Neural progenitor cell (in vitro differentiated cells): ENCODE measurements at regions not wholly inside any gene's neighbourhood (a gene's known extent, or its start where the extent isn't known, plus 50 kb on each side); places are given as distances from the start of the nearest gene placed in this dataset.

Experiments
- DNase-seq: peaks from one replicate; pipeline ENCODE4 v3.0.0-alpha.2; 2016; ENCODE audit warnings: low spot score
- H2AFZ ChIP-seq: fragments of 200-600 bp; sonication (generic); replicated peaks from 2 replicates; pipeline ENCODE4 v1.6.1; 2016; ENCODE audit warnings: antibody characterized with exemption
- H3F3A ChIP-seq: fragments of 200-600 bp; sonication (generic); 2 replicates; pipeline ENCODE4 v1.6.1; 2016; ENCODE audit warnings: antibody characterized with exemption, low read depth
- H3K27ac ChIP-seq: fragments of 200-600 bp; sonication (generic); 2 replicates; pipeline ENCODE4 v1.5.1; 2016; ENCODE audit warnings: mild to moderate bottlenecking
- H3K27me3 ChIP-seq: fragments of 200-600 bp; sonication (generic); 2 replicates; pipeline ENCODE4 v1.6.1; 2016; ENCODE audit warnings: mild to moderate bottlenecking, moderate library complexity
- H3K36me3 ChIP-seq: fragments of 200-600 bp; sonication (generic); 2 replicates; pipeline ENCODE4 v1.5.1; 2016
- H3K4me1 ChIP-seq: fragments of 200-600 bp; sonication (generic); 2 replicates; pipeline ENCODE4 v1.6.1; 2016; ENCODE audit warnings: mixed run types
- H3K4me2 ChIP-seq: fragments of 200-600 bp; sonication (generic); 2 replicates; pipeline ENCODE4 v1.6.1; 2016
- H3K4me3 ChIP-seq: fragments of 200-600 bp; sonication (generic); 2 replicates; pipeline ENCODE4 v1.5.1; 2016
- H3K79me2 ChIP-seq: fragments of 200-600 bp; sonication (generic); 2 replicates; pipeline ENCODE4 v1.6.1; 2016; ENCODE audit warnings: low read depth
- H3K9ac ChIP-seq: fragments of 200-600 bp; sonication (generic); 2 replicates; pipeline ENCODE4 v1.6.1; 2016
- H3K9me3 ChIP-seq: fragments of 200-600 bp; sonication (generic); 2 replicates; pipeline ENCODE4 v1.5.1; 2016; ENCODE audit warnings: low read depth
- H4K20me1 ChIP-seq: fragments of 200-600 bp; sonication (generic); 2 replicates; pipeline ENCODE4 v1.6.1; 2016; ENCODE audit warnings: low read depth
- H3K27ac Mint-ChIP-seq: 3 replicates; pipeline ENCODE4 v1.8.0; 2021; ENCODE audit warnings: mixed read lengths
- H3K27me3 Mint-ChIP-seq: 2 replicates; pipeline ENCODE4 v1.8.0; 2022; ENCODE audit warnings: low read depth, mild to moderate bottlenecking, inconsistent platforms, moderate library complexity, mixed read lengths; ENCODE audit not compliant: insufficient read depth
- H3K36me3 Mint-ChIP-seq: 3 replicates; pipeline ENCODE4 v1.8.0; 2021; ENCODE audit warnings: mixed read lengths
- H3K4me1 Mint-ChIP-seq: 3 replicates; pipeline ENCODE4 v1.8.0; 2021; ENCODE audit warnings: mixed read lengths
- H3K4me3 Mint-ChIP-seq: 3 replicates; pipeline ENCODE4 v1.8.0; 2021; ENCODE audit warnings: mild to moderate bottlenecking, moderate library complexity, mixed read lengths
- H3K9me3 Mint-ChIP-seq: 3 replicates; pipeline ENCODE4 v1.8.0; 2020; ENCODE audit warnings: mixed read lengths
- CTCF ChIP-seq: fragments of 200-600 bp; sonication (generic); IDR thresholded peaks from 2 replicates; pipeline ENCODE4 v1.5.1; 2017; ENCODE audit warnings: antibody characterized with exemption, mild to moderate bottlenecking
- EZH2 ChIP-seq: fragments of 200-600 bp; sonication (generic); IDR thresholded peaks from 2 replicates; pipeline ENCODE4 v1.6.1; 2017; ENCODE audit warnings: antibody characterized with exemption, mild to moderate bottlenecking, moderate library complexity
- EZH2phosphoT487 ChIP-seq: fragments of 200-600 bp; sonication (generic); IDR thresholded peaks from 2 replicates; pipeline ENCODE4 v1.6.1; 2017; ENCODE audit warnings: antibody characterized with exemption

GRCh38 chr7:92930404-92930803 lies 94.0 kb upstream of the CDK6 start:
- Histone ChIP-seq H3K4me1 (peaks cover 14% of the 10 kb centered on the region), H3K4me2 (no peak overlapping the region), H3K79me2 (no peaks in the 10 kb centered on the region), H3K4me3 (no peak overlapping the region), H4K20me1 (no peaks in the 10 kb centered on the region), H2AFZ (no peak overlapping the region), H3K27me3 (no peaks in the 10 kb centered on the region), H3F3A (no peaks in the 10 kb centered on the region), H3K9me3 (no peaks in the 10 kb centered on the region), H3K27ac (no peak overlapping the region), H3K9ac (no peak overlapping the region), H3K36me3 (no peaks in the 10 kb centered on the region)
- no peak for DNase-seq
- H3K4me1 Mint-ChIP-seq = peaks cover 18% of the 10 kb centered on the region
- H3K27ac Mint-ChIP-seq = no peak overlapping the region
- peaks cover 2% of the 10 kb centered on the region for H3K27me3 Mint-ChIP-seq
- H3K36me3 Mint-ChIP-seq = peaks cover 6% of the 10 kb centered on the region
- H3K4me3 Mint-ChIP-seq = no peak overlapping the region
- peaks cover 21% of the 10 kb centered on the region for H3K9me3 Mint-ChIP-seq
- TF ChIP-seq EZH2phosphoT487 = no peak

DNA sequence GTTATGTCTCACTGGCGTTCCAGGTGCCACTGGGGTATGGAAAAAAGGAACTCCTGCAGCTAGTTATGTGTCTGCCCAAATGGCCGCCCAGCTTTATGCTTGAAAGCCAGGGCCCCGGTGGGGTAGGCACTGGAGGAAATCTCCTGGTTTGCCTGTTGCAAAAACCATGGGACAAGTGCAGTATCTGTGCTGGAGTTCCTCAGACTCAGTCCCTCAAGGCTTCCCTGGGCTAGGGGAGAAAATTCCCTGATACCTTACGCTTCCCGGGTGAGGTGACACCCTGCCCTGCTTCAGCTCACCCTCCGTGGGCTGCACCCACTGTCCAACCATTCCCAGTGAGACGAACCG lies 90.3 kb upstream of the CDK6 start:
- peaks cover 30% of the 10 kb centered on the region for H3K9me3 Mint-ChIP-seq
- H3K79me2 ChIP-seq = no peaks in the 10 kb centered on the region
- no peaks in the 10 kb centered on the region for H3K27me3 ChIP-seq
- H2AFZ ChIP-seq = peak overlapping the region; percentile 93
- H3K36me3 Mint-ChIP-seq = peaks cover 10% of the 10 kb centered on the region
- TF ChIP-seq CTCF (no peak), EZH2 (no peak), EZH2phosphoT487 (no peak)
- peak overlapping the region; percentile 52 for H3K4me3 Mint-ChIP-seq
- H3K9ac ChIP-seq = no peak overlapping the region
- H3K27ac ChIP-seq = no peak overlapping the region
- no peaks in the 10 kb centered on the region for H4K20me1 ChIP-seq
- no peak overlapping the region for H3K4me3 ChIP-seq
- no peaks in the 10 kb centered on the region for H3K9me3 ChIP-seq
- H3F3A ChIP-seq = no peaks in the 10 kb centered on the region
- no peak for DNase-seq
- no peaks in the 10 kb centered on the region for H3K36me3 ChIP-seq
- H3K4me1 ChIP-seq = peaks cover 14% of the 10 kb centered on the region
- H3K27ac Mint-ChIP-seq = peak overlapping the region; percentile 47
- H3K27me3 Mint-ChIP-seq = peaks cover 2% of the 10 kb centered on the region
- peaks cover 20% of the 10 kb centered on the region for H3K4me1 Mint-ChIP-seq
- peak overlapping the region; percentile 67 for H3K4me2 ChIP-seq

DNA sequence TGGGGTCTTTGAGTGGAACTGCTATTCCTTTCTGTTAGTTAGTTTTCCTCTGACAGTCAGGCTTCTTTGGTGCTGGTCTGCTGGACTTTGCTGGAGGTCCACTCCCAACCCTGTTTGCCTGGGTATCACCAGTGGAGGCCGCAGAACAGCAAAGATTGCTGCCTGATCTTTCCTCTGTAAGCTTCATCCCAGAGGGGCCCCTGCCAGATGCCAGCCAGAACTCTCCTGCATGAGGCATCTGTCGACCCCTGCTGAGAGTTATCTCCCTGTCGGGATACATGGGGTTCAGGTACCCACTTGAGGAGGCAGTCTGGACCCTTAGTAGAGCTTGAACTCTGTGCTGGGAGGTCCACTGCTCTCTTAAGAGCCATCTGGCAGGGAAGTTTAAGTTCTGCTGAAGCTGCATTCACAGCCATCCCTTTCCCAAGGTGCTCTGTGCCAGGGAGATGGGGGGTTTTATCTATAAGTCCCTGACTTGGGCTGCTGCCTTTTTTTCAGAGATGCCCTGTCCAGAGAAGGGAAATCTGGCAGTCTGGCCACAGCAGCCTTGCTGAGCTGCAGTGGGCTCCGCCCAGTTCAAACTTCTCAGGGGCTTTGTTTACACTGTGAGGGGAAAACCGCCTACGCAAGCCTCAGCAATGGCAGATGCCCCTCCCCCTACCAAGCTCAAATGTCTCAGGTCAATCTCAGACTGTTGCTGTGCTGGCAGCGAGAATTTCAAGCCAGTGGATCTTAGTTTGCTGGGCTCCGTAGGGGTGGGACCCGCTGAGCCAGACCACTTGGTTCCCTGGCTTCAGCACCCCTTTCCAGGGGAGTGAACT lies 89.7 kb upstream of the CDK6 start:
- H3K4me3 Mint-ChIP-seq = no peak overlapping the region
- peaks cover 14% of the 10 kb centered on the region for H3K4me1 ChIP-seq
- no peaks in the 10 kb centered on the region for H3K9me3 ChIP-seq
- H3K4me2 ChIP-seq = peak overlapping the region; percentile 67
- peak overlapping the region; percentile 93 for H2AFZ ChIP-seq
- H3K36me3 ChIP-seq = no peaks in the 10 kb centered on the region
- H3K4me3 ChIP-seq = no peak overlapping the region
- TF ChIP-seq EZH2phosphoT487 (no peak), EZH2 (no peak), CTCF (no peak)
- no peaks in the 10 kb centered on the region for H3K27me3 ChIP-seq
- H3K27ac ChIP-seq = no peak overlapping the region
- peaks cover 8% of the 10 kb centered on the region for H3K36me3 Mint-ChIP-seq
- no peaks in the 10 kb centered on the region for H4K20me1 ChIP-seq
- H3F3A ChIP-seq = no peaks in the 10 kb centered on the region
- DNase-seq = peak; percentile 83
- no peak overlapping the region for H3K9ac ChIP-seq
- no peaks in the 10 kb centered on the region for H3K79me2 ChIP-seq
- peak overlapping the region; percentile 47 for H3K27ac Mint-ChIP-seq
- H3K9me3 Mint-ChIP-seq = peaks cover 30% of the 10 kb centered on the region
- peaks cover 20% of the 10 kb centered on the region for H3K4me1 Mint-ChIP-seq
- H3K27me3 Mint-ChIP-seq = no peaks in the 10 kb centered on the region

DNA sequence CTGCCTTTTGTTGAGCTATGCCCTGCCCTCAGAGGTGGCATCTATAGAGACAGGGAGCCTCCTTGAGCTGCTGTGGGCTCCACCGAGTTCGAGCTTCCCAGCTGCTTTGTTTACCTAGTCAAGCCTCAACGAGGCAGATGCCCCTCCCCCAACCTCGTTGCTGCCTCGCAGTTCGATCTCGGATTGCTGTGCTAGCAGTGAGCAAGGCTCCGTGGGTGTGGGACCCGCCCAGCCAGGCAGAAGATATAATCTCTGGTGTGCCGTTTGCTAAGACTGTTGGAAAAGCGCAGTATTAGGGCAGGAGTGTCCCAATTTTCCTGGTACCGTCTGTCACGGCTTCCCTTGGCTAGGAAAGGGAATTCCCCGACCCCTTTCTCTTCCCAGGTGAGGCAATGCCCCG lies 88.4 kb upstream of the CDK6 start:
- Mint-ChIP-seq H3K27me3 (no peaks in the 10 kb centered on the region), H3K27ac (no peak overlapping the region), H3K4me1 (peaks cover 20% of the 10 kb centered on the region), H3K4me3 (no peak overlapping the region), H3K9me3 (peaks cover 32% of the 10 kb centered on the region), H3K36me3 (peaks cover 8% of the 10 kb centered on the region)
- TF ChIP-seq CTCF (no peak), EZH2phosphoT487 (no peak), EZH2 (no peak)
- DNase-seq = no peak
- no peak overlapping the region for H3K4me2 ChIP-seq
- no peaks in the 10 kb centered on the region for H3K9me3 ChIP-seq
- H3K9ac ChIP-seq = no peak overlapping the region
- no peaks in the 10 kb centered on the region for H3K27me3 ChIP-seq
- H3K27ac ChIP-seq = no peak overlapping the region
- H4K20me1 ChIP-seq = no peaks in the 10 kb centered on the region
- no peak overlapping the region for H3K4me3 ChIP-seq
- H3K79me2 ChIP-seq = no peaks in the 10 kb centered on the region
- H3K36me3 ChIP-seq = no peaks in the 10 kb centered on the region
- H3K4me1 ChIP-seq = peaks cover 14% of the 10 kb centered on the region
- no peak overlapping the region for H2AFZ ChIP-seq
- H3F3A ChIP-seq = no peaks in the 10 kb centered on the region
